Activated T-cell treated with anti-CD3 and anti-CD28 coated beads, Interleukin-2, amount 50 U/mL, for 48 hours (primary cell): ENCODE measurements at regions not wholly inside any gene's neighbourhood (a gene's known extent, or its start where the extent isn't known, plus 50 kb on each side); places are given as distances from the start of the nearest gene placed in this dataset.
"Not testable (repeated sequence)": the region's sequence is repeated elsewhere in the genome, so short reads cannot be mapped to it uniquely, and the experiment has no call there.

Experiments used
- DNase-seq, 2 experiments: peaks; one replicate each; pipeline ENCODE4 v3.0.0-alpha.2; 2020

DNA sequence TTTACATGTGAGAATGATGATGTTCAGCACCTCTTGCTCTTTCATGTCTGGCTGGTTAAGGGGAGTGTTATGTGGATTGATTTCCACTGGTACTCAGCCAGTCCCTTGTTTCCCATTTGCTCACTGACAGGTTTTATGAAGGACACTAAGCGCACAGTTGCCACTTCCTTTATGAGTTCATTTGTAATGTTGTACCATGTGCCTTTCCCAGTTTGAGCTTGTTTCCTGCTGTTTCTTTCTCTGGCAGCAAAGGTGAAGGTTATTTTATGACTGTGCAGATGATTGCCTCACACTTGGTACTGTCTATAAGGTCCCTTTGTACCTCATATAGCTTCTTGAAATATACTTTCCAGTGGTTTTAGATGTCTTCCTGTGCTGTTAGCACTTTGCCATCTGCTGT lies 1700.5 kb upstream of the TMEFF2 start:
- no peak for DNase-seq

DNA sequence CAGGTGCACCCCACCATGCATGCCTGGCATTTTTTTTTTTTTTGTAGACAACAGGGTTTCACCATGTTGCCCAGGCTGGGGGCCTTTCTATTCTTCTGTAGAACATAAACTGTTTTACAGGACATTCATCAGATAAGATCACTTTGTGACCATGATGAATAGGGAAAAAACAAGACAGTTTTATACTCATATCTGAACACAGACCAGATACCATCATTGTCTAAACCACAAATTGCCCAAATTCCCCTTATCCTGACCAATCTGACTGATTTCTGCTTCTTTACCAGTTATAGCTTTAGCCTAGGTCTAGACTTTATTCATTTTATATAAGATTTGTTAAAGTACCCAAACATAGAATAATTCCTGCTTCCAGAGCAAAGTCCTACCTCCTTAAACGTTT lies 1699.3 kb upstream of the TMEFF2 start:
- DNase-seq = no peak

DNA sequence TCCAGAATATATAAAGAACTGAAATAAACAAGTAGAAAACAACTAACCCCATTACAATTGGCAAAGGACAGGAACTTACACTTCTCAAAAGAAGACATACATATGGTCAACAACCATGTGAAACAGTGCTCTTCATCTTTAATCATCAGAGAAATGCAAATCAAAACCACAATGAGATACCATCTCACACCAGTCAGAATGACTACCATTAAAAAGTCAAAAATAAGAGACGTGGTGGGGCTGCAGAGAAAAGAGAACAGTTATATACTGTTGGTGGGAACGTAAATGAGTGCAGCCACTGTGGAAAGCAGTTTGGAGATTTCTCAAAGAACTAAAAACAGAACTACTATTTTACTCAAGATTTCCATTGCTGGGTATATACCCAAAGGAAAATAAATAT lies 1696.3 kb upstream of the TMEFF2 start:
- no peak for DNase-seq

DNA sequence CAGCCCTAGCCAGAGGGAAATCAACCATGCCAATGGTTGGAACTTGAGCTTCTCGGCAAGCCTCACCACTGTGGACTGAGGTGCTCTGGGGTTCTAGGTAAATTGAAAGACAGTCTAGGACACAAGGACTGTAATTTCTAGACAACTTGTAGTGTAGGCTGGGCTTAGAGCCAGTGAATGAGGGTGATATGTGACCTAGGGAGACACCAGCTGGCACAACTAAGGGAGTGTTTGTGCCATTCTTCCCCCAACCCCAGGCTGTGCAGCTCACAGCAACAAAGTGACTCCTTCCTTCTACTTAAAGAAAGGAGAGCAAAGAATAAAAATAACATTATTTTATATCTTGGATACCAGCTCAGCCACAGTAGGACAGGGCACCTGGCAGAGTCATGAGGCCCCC lies 1690.7 kb upstream of the TMEFF2 start:
- DNase-seq = no peak

DNA sequence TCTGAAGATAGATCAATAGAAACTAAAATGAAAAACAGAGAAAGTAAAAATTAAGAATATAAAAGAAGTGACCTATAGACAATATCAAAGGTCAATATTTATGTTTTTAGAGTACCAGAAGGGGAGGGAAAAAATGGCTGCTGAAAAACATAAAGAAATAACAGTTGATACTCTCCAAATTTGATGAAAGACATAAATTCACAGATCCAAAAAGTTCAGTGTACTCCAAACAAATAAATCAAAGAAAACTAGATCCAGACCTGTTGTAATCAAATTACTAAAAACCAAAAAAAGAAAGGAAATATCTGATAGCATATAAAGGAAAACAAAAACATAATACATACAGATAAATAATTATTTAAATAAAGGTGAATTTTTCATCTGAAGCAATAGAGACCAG lies 1689.1 kb upstream of the TMEFF2 start:
- no peak for DNase-seq

DNA sequence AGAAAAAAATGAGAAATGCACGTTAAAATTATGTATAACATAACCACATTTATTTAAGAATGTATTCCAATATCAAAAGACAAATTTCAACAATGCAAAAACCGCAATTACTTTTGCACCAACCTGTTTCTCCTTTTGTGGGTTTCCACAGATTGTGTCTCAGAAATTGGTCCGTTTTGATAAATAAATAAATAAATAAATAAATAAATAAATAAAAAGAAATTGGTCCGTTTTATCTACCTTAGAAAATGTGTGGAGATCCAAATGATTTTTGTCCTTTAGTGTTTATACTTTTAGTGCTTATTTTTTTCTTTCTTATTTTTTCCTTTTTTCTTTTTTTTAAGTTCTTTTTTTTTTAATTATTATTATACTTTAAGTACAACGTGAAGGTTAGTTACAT lies 1682.2 kb upstream of the TMEFF2 start:
- no peak for DNase-seq

DNA sequence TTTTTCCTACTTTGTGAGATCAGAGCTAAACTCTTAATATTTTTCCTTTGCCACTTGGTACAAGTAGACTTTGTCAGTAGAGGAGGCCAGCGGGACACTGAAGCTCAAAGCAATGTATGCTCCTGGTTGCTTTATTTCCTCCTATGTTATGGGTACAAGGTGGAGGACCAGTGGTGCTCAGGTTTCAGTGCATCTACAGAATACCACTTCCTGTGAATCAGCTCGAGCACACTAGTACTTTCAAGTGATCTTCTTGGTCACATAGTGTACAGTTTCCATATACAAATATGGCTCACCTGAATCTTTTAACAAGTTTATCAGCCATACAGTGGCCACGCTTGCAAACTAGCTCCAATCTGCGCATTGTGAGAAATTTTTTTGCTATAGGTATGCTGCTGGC lies 1674.8 kb upstream of the TMEFF2 start:
- DNase-seq = no peak

DNA sequence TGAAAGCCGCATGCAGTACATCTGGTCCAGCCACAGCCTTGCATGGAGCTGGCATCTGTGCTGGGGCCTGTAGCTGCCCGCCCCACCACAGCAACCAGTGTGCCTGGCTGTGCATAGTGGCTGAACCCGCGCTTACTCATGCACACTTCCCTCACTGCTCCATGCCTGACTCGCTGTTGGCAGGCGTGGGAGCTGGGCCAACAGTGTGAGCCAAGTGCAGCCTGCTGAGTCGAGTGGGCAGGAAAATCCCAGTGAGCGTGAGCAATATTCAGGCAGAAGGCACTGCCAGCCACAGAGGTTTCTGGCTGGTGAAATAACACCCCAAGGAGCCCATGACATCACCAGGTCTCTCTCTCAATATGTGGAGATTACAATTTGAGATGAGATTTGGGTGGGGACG lies 1674.1 kb upstream of the TMEFF2 start:
- no peak for DNase-seq

DNA sequence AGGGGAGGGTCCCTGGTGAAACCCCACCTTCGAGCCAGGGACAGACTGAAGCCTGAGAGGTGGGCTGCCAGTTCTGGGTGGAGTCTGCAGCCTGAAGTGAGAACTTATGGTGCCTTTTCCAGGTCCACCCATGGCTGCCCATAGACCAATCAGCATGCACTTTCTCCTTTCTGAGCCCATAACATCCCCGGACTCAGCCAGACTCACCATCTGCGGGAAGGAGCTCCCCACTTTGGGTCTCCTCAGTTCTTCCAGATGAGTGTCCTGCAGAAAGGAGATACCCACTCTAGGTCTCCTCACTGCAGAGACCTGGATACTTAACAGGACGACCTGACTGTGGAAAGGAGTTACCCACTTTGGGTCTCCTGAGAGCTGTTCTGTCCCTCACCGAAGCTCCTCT lies 1673.4 kb upstream of the TMEFF2 start:
- DNase-seq = no peak

DNA sequence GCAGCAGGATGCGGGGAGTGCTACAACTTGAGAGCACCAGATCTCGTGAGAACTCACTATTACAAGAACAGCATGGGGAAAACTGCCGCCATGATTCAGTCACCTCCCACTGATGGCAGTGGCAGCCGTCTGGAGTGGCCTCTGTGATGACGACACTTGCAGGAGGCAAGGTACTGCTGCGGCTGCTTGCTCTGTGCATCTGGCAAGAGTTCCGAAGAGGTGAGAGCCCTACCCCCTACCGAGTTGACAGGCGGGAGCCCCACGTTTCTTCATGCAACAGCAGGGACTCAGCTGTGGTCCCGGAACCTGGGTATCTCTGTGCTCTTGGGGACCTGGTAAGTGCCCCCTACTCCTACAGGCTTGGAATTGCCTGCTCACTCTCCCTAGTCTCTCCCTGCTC lies 1672.7 kb upstream of the TMEFF2 start:
- DNase-seq = no peak

DNA sequence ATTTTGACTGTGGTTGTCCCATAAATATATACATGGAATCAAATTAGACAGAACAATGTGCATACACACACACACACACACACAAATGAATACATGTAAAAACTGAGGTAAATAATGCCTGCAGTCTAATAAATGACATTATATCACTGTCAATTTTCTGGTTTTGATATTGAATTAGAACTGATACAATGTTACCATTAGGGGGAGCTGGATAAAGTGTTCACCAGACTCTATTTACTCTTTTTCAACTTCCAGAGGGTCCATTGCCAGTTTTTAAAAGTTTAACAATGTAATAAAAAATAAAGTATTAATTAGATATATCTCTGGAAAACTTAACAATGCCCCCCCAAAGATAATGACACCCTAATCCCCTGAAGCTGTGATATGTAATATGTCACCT lies 1666.8 kb upstream of the TMEFF2 start:
- DNase-seq = no peak

DNA sequence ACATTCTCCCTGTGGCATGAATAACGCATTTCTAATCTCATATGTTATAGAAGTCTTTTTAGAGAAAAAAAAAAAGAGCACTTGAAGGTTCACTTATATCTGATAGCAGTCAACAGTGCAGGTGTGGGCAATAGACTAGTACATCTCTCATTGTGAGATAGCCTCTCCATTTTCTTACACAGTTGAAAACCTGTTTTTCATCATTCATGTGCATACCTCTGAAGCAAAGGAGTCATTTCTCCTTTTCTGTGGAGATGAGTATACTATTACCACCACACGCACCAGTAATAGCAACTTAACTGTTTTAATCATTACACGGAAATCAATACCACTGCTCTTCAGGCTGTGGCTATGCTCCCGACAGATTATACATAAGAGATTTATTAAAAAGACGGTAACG lies 1653.3 kb upstream of the TMEFF2 start:
- DNase-seq = no peak

DNA sequence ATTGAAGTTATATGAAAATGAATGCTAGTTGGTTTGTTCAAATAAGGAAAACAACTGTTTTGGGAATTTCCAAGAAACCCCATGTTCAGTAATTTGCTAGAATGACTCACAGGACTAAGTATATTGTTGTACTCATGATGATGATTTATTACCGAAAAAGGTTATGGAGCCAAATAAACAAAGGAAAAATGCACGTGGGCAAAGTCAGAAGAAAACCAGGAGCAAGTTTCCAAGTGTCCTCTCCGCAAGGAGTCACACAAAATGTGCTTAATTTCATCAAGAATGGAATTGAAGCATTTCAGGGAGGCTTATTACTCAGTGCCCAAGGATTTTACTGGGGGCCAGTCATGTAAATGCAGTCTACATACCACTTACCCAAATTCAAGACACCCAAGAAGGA lies 1652.4 kb upstream of the TMEFF2 start:
- DNase-seq = no peak

DNA sequence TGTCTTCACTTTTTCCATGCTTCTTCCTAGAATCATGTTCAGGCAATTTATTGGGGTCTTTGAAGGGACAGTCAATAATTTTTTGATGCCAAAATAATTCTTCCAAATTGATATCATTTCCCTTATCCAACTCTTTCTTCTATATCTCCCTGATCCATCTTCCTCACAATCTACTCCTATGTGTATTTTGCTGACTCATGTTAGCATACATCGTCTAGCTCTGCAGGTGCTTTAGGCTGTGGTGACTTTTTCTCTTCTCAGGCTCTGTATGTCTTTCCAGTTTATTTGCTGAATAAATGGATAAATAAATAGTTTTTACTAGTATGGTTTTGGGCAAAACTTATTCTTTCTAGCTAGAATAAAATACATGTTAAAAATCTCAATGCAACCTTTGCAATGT lies 1650.9 kb upstream of the TMEFF2 start:
- DNase-seq = no peak

DNA sequence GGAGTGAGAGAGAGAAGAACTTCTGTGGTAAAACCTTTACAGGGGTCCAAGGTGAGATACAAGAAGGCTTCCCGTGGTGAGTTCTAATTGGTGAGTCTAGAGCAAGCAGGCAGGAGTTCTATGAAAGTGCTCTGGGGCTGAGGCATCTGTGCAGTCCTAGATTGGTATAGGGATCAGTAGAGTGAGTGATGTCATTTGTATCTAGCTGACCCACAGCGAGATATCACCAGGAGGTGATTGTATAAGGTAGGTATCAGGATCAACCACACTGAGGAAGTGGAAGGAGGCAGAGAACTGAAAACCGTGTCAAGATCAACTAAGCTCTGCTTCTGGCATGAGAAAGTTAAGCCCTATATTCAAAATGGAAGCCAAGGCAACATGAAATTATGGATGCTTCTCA lies 1648.9 kb upstream of the TMEFF2 start:
- no peak for DNase-seq

DNA sequence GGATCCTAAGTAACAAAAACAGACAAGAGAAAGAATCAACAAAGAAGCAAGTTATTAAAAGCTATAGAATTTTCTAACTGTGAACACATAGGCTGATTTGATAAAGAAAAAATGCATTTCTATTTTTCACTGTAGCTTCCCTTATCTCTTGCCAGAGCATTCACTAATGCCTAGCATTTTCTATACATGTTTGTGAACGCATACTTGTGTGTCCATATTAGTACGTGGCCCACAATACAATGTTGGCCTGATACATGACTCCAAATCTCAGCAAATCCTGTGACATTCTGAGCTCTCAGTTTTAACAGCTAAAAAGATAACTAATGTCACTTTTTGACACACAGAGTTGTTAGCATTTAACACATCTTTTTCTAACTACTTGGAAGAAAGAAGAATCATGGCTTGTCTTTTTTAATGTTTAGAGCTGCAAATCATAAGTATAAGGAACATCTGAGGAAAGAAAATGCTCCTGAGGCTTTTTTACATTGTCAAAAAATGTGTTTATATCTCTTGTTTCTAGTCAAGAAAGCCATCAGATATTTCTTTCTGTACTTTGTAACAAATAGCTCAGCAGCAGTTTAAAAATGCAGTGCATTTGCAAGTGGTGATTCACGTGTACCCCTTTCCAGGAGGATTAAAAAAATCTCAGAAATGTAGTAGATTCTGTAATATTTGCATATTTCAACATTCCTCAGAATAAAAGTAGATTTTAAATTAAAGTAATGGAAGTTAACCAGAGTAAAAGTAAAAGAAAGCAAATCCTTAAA lies 1646.8 kb upstream of the TMEFF2 start:
- DNase-seq = no peak

DNA sequence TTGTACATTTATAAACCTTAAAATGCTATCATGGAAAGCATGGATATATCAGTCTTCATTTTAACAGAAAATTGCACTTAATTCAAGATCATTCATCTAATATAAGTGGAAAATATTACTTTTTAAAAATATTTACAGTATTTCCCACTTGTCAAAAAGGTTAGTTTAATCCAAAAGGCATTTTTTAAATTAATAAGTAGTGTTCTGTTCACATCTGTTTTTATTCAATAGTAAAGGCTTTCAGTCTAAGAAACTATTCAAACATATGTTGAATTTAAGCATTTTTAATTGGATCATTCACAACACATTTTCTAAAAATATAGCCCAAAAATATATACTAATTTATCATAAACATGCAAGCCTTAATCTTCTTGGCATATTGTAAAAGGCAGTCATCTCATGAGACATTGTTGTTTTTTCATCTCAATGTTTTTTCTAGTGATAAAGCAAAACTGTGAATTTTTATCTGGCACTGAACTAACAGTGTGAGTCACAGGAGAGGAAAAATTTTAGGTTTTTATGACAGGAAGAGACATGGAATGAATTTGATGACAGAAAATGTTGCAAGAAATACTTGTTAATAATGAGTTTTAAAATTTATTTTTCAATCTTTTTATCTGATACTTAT lies 1642.5 kb upstream of the TMEFF2 start:
- no peak for DNase-seq

DNA sequence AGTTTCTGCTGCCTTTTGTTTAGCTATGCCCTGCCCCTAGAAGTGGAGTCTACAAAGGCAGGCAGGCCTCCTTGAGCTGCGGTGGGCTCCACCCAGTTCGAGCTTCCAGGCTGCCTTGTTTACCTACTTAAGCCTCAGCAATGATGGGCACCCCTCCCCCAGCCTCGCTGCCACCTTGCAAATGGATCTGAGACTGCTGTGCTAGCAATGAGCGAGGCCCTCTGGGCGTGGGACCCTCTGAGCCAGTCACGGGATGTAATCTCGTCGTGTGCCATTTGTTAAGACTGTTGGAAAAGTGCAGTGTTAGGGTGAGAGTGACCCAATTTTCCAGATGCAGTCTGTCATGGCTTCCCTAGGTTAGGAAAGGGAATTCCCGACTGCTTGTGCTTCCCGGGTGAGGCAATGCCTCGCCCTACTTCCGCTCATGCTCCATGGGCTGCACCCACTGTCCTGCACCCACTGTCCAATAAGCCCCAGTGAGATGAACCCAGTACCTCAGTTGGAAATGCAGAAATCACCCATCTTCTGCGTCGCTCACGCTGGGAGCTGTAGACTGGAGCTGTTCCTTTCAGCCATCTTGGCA lies 1641.8 kb upstream of the TMEFF2 start:
- not testable (repeated sequence) for DNase-seq

DNA sequence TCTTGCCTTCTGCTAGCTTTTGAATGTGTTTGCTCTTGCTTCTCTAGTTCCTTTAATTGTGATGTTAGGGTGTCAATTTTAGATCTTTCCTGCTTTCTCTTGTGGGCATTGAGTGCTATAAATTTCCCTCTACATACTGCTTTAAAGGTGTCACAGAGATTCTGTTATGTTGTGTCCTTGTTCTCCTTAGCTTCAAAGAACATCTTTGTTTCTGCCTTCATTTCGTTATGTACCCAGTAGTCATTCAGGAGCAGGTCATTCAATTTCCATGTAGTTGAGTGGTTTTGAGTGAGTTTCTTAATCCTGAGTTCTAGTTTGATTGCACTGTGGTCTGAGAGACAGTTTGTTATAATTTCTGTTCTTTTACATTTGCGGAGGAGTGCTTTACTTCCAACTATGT lies 1639.2 kb upstream of the TMEFF2 start:
- DNase-seq = not testable (repeated sequence)

DNA sequence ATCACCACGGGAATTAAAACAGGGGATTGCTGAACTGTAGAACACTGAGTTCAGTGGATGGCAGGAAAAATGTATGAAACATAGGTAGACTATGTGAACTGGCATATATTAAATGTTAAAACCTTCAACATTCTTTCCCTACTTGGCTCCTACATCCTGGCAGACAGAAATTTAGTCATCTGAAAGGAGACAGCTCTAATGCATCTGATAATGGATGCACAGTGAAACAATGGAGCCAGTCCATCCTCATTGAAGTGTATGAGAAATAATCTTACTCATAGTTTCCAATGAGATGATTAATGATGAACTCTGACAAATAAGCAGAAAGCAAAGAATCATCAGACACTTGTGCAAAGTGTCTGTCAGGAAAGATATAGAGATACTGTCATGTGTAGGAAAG lies 1629.7 kb upstream of the TMEFF2 start:
- no peak for DNase-seq

DNA sequence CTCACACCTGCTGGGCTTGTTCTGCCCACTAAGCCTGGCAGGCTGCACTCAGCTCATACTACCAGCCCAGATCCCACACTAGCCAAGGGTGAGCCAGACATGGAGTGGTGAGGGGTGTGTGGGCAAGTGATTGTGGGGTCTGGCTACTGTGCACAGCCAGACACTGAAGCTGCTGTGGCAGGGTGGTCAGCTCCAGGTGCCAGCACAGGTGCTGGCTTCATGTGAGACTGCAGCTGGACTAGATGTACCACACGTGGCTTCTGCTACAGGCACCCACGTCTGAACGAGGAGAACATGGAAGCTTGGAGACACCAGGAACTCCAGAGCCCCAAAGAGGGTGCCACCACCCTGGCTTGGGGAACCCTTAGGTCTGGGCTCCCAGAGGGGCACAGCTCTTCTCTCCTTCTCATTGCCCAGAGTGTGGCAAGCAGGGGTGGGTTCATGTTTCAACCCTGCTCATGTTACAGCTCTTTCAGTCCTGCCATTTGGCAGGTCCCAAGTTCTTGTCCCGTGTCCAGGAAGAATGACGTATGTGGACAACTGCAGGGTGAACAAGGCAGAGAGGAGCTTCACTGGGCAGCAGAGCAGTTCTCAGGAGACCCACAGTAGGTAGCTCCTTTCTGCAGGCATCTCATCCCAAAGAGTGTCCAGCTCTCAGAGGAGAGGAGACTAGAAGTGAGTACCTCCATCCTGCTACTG lies 1624.2 kb upstream of the TMEFF2 start:
- DNase-seq = no peak

DNA sequence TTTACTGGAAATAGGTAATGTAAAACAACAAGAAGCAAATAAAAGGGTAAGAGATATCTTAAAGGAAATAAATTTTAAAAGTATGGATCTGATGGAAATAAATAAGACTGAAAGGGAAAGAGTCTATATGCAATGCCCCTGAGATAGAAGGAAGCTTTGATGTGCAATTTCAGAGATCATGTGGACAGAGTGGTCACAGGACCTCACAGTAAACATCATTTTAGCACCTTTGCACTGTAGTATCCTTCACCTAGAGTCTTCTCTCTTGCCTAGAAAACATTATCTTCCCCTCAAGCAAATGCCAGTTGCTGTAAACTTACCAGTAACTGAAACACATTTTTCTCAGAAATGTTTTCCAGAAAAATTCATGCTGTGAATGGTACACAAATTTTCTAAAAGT lies 1621.3 kb upstream of the TMEFF2 start:
- no peak for DNase-seq

DNA sequence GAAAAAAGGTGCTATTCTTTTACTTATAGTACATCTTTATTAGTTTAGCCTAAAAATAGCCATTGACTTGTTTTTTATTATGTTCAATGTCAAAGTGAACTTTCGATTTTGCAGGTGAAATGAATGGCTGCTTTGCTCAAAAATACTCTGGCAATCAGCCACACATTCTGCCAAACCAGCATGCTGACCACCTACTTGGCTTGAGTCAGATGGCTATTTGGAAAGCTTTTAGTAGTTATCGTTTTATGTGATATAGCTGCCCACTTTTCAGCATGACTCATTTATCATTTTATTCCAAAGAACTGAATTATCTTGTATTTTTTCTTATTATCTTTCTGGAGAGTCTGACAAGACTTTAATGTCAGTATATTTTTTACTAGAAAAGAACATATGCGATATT lies 1615.8 kb upstream of the TMEFF2 start:
- DNase-seq = no peak

DNA sequence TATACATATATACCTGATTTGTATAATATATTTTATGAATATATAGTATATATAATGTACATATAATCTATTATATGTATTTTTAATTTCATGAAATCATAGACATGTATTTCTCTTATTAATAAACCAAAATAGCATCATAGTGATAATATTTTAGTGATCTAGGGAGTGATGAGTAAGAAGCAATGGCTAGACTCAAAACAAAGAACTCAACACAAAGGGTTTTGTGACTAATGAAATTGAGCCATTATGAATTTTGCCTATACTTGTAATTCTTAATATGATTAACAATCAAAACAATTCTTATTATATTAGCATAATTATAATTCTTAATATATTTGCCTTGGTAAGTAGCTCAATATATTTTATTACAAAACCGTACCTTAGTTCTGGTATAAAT lies 1614.1 kb upstream of the TMEFF2 start:
- no peak for DNase-seq
